ENCODE measurements at regions not wholly inside any gene's neighbourhood (a gene's known extent, or its start where the extent isn't known, plus 50 kb on each side); places are given as distances from the start of the nearest gene placed in this dataset.

DNA sequence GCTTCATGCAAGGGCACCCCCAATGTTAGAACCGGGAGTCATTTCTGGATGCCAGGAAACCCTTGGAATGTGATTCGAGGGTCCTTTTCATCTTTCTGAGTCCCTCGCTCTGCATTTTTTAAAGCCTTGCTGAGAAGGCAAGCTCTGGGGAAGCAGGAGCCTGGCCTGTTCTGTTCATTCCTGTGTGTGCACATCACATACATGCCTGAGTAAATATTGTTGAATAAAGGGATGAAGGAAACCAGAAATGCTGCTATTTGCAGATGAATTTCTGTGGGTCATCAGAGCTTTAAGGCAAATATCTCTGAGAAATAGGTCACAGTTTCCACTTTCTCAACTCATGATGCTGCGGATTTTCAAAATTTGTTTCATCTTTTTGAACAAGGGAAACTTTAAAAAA lies 170.1 kb downstream of the PAH start:
- Histone ChIP-seq H3K14ac (replicated peaks; ENCODE audit: low read depth, low read length) (no peak overlapping the region), H3K27me3 (ENCODE audit: control insufficient read depth, insufficient read depth, low read length) (no peaks in the 10 kb centered on the region), H3K56ac (ENCODE audit: extremely low read depth, insufficient read depth, low read length) (no peak overlapping the region), H3K4me1 (ENCODE audit: control insufficient read depth, insufficient read depth, low read length) (no peaks in the 10 kb centered on the region), H3K9me1 (ENCODE audit: insufficient read depth, low read length) (no peaks in the 10 kb centered on the region), H3K23ac (ENCODE audit: low read depth, low read length) (no peak overlapping the region), H3K27ac (ENCODE audit: insufficient read depth, low read length) (no peak overlapping the region), H3K36me3 (ENCODE audit: control insufficient read depth, insufficient read depth, low read length) (no peaks in the 10 kb centered on the region), H4K91ac (ENCODE audit: insufficient read depth, low read depth, low read length) (no peak overlapping the region), H3K4me2 (ENCODE audit: low read depth, low read length) (no peak overlapping the region), H3K4ac (ENCODE audit: low read depth, low read length) (no peak overlapping the region), H3K4me3 (ENCODE audit: insufficient read depth, low read depth, low read length) (no peak overlapping the region), H2AK5ac (ENCODE audit: low read depth, low read length) (no peak overlapping the region), H4K5ac (ENCODE audit: low read depth, low read length) (no peak overlapping the region), H3K79me1 (ENCODE audit: low read depth in 1 of 2, low read length in 2 of 2) (no peaks in the 10 kb centered on the region), H4K8ac (ENCODE audit: low read depth in 2 of 2, low read length in 2 of 2) (no peak overlapping the region), H2AFZ (replicated peaks; ENCODE audit: low read length, poor library complexity) (no peak overlapping the region), H2BK5ac (ENCODE audit: low read depth, low read length, poor library complexity, severe bottlenecking) (no peak overlapping the region), H4K20me1 (ENCODE audit: insufficient read depth, low read length) (no peaks in the 10 kb centered on the region), H3K18ac (ENCODE audit: low read depth, low read length) (no peak overlapping the region), H2BK120ac (ENCODE audit: low read depth, low read length) (no peak overlapping the region), H2BK20ac (ENCODE audit: low read depth, low read length) (no peak overlapping the region), H2AK9ac (replicated peaks; ENCODE audit: low read depth, low read length, poor library complexity) (no peak overlapping the region), H2BK15ac (ENCODE audit: low read depth, low read length) (no peak overlapping the region), H3K9ac (ENCODE audit: low read depth, low read length) (no peak overlapping the region), H3K9me3 (ENCODE audit: control insufficient read depth, insufficient read depth, low read length) (no peaks in the 10 kb centered on the region)
- ChIA-PET POLR2A (ENCODE audit: unreplicated experiment) (no interaction called here), CTCF (no interaction called here)
- DNase-seq (no peak), ATAC-seq (ENCODE audit: low read depth) (no peak)
- in situ Hi-C loops (cut with MboI; ENCODE audit: low sequenced_read_pairs) (loop anchor here (25.0 kb wide), 1 partner anchor 785 kb away; no protein-coding TSS in a partner anchor), intact Hi-C loops (cut with micrococcal nuclease) (loop anchor here (10.0 kb wide), 1 partner anchor 1332 kb away; no protein-coding TSS in a partner anchor), dilution Hi-C loops (cut with HindIII; ENCODE audit: low sequenced_read_pairs, unreplicated experiment) (no loop called here)
- BruUV-seq (replicated peaks): no TSS peak
- WGBS, 2 experiments (ENCODE audit: extremely low coverage in 2 of 2, insufficient read length in 1 of 2): 74% methylated on average over 3 of the region's 4 CpGs; no CpG with 5 or more reads in 1 of the 2 experiments
- TF ChIP-seq, protein P1, sequence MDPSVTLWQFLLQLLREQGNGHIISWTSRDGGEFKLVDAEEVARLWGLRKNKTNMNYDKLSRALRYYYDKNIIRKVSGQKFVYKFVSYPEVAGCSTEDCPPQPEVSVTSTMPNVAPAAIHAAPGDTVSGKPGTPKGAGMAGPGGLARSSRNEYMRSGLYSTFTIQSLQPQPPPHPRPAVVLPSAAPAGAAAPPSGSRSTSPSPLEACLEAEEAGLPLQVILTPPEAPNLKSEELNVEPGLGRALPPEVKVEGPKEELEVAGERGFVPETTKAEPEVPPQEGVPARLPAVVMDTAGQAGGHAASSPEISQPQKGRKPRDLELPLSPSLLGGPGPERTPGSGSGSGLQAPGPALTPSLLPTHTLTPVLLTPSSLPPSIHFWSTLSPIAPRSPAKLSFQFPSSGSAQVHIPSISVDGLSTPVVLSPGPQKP (IDR thresholded peaks at IDR 0.05; ENCODE audit: borderline replicate concordance, low read depth, low read length): no peak
- TF ChIP-seq NFE2L2 (IDR thresholded peaks at IDR 0.05; ENCODE audit: low read depth, low read length) (no peak), CEBPB (IDR thresholded peaks at IDR 0.05; ENCODE audit: low read depth, low read length) (no peak), POLR2A (IDR thresholded peaks at IDR 0.05; ENCODE audit: low read depth, low read length) (no peak), SMC3 (IDR thresholded peaks at IDR 0.05; ENCODE audit: low read depth, low read length) (no peak), RAD21 (IDR thresholded peaks at IDR 0.05; ENCODE audit: low read length) (no peak), MXI1 (IDR thresholded peaks at IDR 0.05; ENCODE audit: borderline replicate concordance, low read depth, low read length) (no peak), BHLHE40 (IDR thresholded peaks at IDR 0.05; ENCODE audit: low read depth, low read length) (no peak), MAFK (IDR thresholded peaks at IDR 0.05; ENCODE audit: low read depth, low read length) (no peak), RFX5 (IDR thresholded peaks at IDR 0.05; ENCODE audit: low read depth, low read length) (no peak), MAZ (IDR thresholded peaks at IDR 0.05; ENCODE audit: borderline replicate concordance, low read depth, low read length) (no peak), CHD1 (IDR thresholded peaks at IDR 0.05; ENCODE audit: low read depth, low read length) (no peak), RCOR1 (IDR thresholded peaks at IDR 0.05; ENCODE audit: insufficient replicate concordance, low read length) (no peak), FOS (IDR thresholded peaks at IDR 0.05; ENCODE audit: low read depth, low read length) (no peak)
- TF ChIP-seq, protein P2, sequence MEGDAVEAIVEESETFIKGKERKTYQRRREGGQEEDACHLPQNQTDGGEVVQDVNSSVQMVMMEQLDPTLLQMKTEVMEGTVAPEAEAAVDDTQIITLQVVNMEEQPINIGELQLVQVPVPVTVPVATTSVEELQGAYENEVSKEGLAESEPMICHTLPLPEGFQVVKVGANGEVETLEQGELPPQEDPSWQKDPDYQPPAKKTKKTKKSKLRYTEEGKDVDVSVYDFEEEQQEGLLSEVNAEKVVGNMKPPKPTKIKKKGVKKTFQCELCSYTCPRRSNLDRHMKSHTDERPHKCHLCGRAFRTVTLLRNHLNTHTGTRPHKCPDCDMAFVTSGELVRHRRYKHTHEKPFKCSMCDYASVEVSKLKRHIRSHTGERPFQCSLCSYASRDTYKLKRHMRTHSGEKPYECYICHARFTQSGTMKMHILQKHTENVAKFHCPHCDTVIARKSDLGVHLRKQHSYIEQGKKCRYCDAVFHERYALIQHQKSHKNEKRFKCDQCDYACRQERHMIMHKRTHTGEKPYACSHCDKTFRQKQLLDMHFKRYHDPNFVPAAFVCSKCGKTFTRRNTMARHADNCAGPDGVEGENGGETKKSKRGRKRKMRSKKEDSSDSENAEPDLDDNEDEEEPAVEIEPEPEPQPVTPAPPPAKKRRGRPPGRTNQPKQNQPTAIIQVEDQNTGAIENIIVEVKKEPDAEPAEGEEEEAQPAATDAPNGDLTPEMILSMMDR (conservative IDR thresholded peaks at IDR 0.05; ENCODE audit: low read depth, low read length): no peak
- TF ChIP-seq, protein P3, sequence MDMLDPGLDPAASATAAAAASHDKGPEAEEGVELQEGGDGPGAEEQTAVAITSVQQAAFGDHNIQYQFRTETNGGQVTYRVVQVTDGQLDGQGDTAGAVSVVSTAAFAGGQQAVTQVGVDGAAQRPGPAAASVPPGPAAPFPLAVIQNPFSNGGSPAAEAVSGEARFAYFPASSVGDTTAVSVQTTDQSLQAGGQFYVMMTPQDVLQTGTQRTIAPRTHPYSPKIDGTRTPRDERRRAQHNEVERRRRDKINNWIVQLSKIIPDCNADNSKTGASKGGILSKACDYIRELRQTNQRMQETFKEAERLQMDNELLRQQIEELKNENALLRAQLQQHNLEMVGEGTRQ (IDR thresholded peaks at IDR 0.05; ENCODE audit: low read depth, low read length): no peak
